OCI-LY7 (cell line): ENCODE measurements at regions not wholly inside any gene's neighbourhood (a gene's known extent, or its start where the extent isn't known, plus 50 kb on each side); places are given as distances from the start of the nearest gene placed in this dataset.

Experiments
- BruUV-seq: library from RNA; stranded (reverse); fragments of 400-500 nt; replicated peaks from 2 replicates; lab custom pipeline; 2021; lab: Mats Ljungman, UMichigan
- CTCF ChIA-PET: fragments of 300-600 bp; sonication (Branson Sonifier 250); formaldehyde crosslinking; loops from one replicate; lab custom pipeline; 2022; ENCODE audit warnings: antibody characterized with exemption; ENCODE audit not compliant: unreplicated experiment; lab: Charles Lee
- POLR2A ChIA-PET: fragments of 300-600 bp; sonication (Branson Sonifier 250); formaldehyde crosslinking; loops from one replicate; lab custom pipeline; 2022; ENCODE audit warnings: antibody characterized with exemption; lab: Charles Lee
- DNase-seq: peaks from one replicate; pipeline ENCODE4 v3.0.0-alpha.2; 2015; ENCODE audit warnings: low spot score
- H2AFZ ChIP-seq: fragments of 200-600 bp; sonication (generic), shearing (Covaris generic); 2 replicates; pipeline ENCODE4 v1.6.1; 2014; ENCODE audit warnings: mild to moderate bottlenecking, antibody characterized with exemption, low read length, moderate library complexity
- H3K27ac ChIP-seq: fragments of 200-600 bp; sonication (generic); 2 replicates; pipeline ENCODE4 v1.5.1; 2014; ENCODE audit warnings: mixed run types, low read depth, mild to moderate bottlenecking, moderate library complexity, low read length, inconsistent platforms; ENCODE audit not compliant: poor library complexity, severe bottlenecking
- H3K36me3 ChIP-seq: fragments of 200-600 bp; sonication (generic); 2 replicates; pipeline ENCODE4 v1.6.1; 2014; ENCODE audit warnings: mild to moderate bottlenecking, antibody characterized with exemption, low read length, moderate library complexity, mixed read lengths; ENCODE audit not compliant: insufficient read depth
- H3K4me1 ChIP-seq: fragments of 200-600 bp; sonication (generic); 2 replicates; pipeline ENCODE4 v1.5.1; 2014; ENCODE audit warnings: mild to moderate bottlenecking, low read length; ENCODE audit not compliant: insufficient read depth, poor library complexity, severe bottlenecking
- H3K4me2 ChIP-seq: fragments of 200-600 bp; sonication (generic); 2 replicates; pipeline ENCODE4 v1.6.1; 2014; ENCODE audit warnings: mild to moderate bottlenecking, low read length
- H3K4me3 ChIP-seq: fragments of 200-600 bp; sonication (generic); 2 replicates; pipeline ENCODE4 v1.5.1; 2014; ENCODE audit warnings: mild to moderate bottlenecking, low read depth, low read length; ENCODE audit not compliant: poor library complexity, severe bottlenecking
- H3K79me2 ChIP-seq: fragments of 200-600 bp; sonication (generic); 2 replicates; pipeline ENCODE4 v1.6.1; 2016; ENCODE audit warnings: low read depth, mild to moderate bottlenecking, low read length, moderate library complexity, mixed read lengths; ENCODE audit not compliant: insufficient read depth
- H3K9me2 ChIP-seq: fragments of 200-600 bp; sonication (generic); 2 replicates; pipeline ENCODE4 v1.6.1; 2016; ENCODE audit warnings: mild to moderate bottlenecking, low read length, mixed read lengths; ENCODE audit not compliant: insufficient read depth
- H3K9me3 ChIP-seq: fragments of 200-600 bp; sonication (generic); 2 replicates; pipeline ENCODE4 v1.6.1; 2014; ENCODE audit warnings: mild to moderate bottlenecking, mixed run types, low read length, mixed read lengths
- H4K20me1 ChIP-seq: fragments of 200-600 bp; sonication (generic); 2 replicates; pipeline ENCODE4 v1.6.1; 2014; ENCODE audit warnings: mild to moderate bottlenecking, antibody characterized with exemption, low read length, moderate library complexity, mixed read lengths; ENCODE audit not compliant: insufficient read depth
- CTCF ChIP-seq: fragments of 200-600 bp; sonication (generic); conservative IDR thresholded peaks from 2 replicates; pipeline ENCODE4 v1.5.1; 2014; ENCODE audit warnings: mild to moderate bottlenecking, antibody characterized with exemption, low read length, moderate library complexity, mixed read lengths
- EZH2phosphoT487 ChIP-seq: fragments of 200-600 bp; sonication (generic); IDR thresholded peaks from 2 replicates; pipeline ENCODE4 v1.6.1; 2018; ENCODE audit warnings: low read depth, borderline replicate concordance, mild to moderate bottlenecking, mixed run types, antibody characterized with exemption, low read length, moderate library complexity, mixed read lengths
- intact Hi-C: fragments of 100-400 bp; cut with micrococcal nuclease; formaldehyde crosslinking; loops from one replicate; pipeline ENCODE4 v1.10.0; 2022; ENCODE audit not compliant: unreplicated experiment

- no peak overlapping the region for H2AFZ ChIP-seq
- no peaks in the 10 kb centered on the region for H3K36me3 ChIP-seq
- TF ChIP-seq CTCF = no peak
- TF ChIP-seq EZH2phosphoT487 = no peak
- intact Hi-C loops = no loop called here
- H3K27ac ChIP-seq = no peak overlapping the region
- no peak overlapping the region for H3K4me2 ChIP-seq
- H3K9me3 ChIP-seq = no peaks in the 10 kb centered on the region
- CTCF ChIA-PET = no interaction called here
- no peaks in the 10 kb centered on the region for H3K9me2 ChIP-seq
- no peaks in the 10 kb centered on the region for H3K79me2 ChIP-seq
- no peak overlapping the region for H3K4me3 ChIP-seq
- POLR2A ChIA-PET = no interaction called here
- BruUV-seq = no TSS peak
- H4K20me1 ChIP-seq = no peaks in the 10 kb centered on the region
- no peak for DNase-seq
- no peaks in the 10 kb centered on the region for H3K4me1 ChIP-seq
Observed at GRCh38 chr1:229152311-229152710, 118.6 kb upstream of the RAB4A start.

GRCh38 chr1:229153955-229154548 lies 116.9 kb upstream of the RAB4A start:
- no TSS peak for BruUV-seq
- no peaks in the 10 kb centered on the region for H3K79me2 ChIP-seq
- no peak overlapping the region for H3K27ac ChIP-seq
- no peak for TF ChIP-seq EZH2phosphoT487
- no peak for TF ChIP-seq CTCF
- no peak overlapping the region for H3K4me3 ChIP-seq
- H2AFZ ChIP-seq = no peak overlapping the region
- no peaks in the 10 kb centered on the region for H4K20me1 ChIP-seq
- intact Hi-C loops = no loop called here
- DNase-seq = no peak
- ChIA-PET POLR2A (interaction anchor here (0.8 kb wide), 1 partner anchor 125 kb away, joined by 3 read pairs; no protein-coding TSS in a partner anchor), CTCF (no interaction called here)
- H3K36me3 ChIP-seq = no peaks in the 10 kb centered on the region
- H3K9me3 ChIP-seq = no peaks in the 10 kb centered on the region
- H3K4me2 ChIP-seq = no peak overlapping the region
- no peaks in the 10 kb centered on the region for H3K9me2 ChIP-seq
- H3K4me1 ChIP-seq = no peaks in the 10 kb centered on the region

- Histone ChIP-seq H3K9me2 (no peaks in the 10 kb centered on the region), H3K79me2 (no peaks in the 10 kb centered on the region), H4K20me1 (no peaks in the 10 kb centered on the region), H3K36me3 (no peaks in the 10 kb centered on the region), H3K4me3 (no peak overlapping the region), H3K27ac (no peak overlapping the region), H3K4me1 (no peaks in the 10 kb centered on the region), H3K4me2 (no peak overlapping the region), H2AFZ (no peak overlapping the region), H3K9me3 (no peaks in the 10 kb centered on the region)
- ChIA-PET CTCF (no interaction called here), POLR2A (no interaction called here)
- TF ChIP-seq CTCF (no peak), EZH2phosphoT487 (no peak)
- no TSS peak for BruUV-seq
- intact Hi-C loops = no loop called here
- no peak for DNase-seq
Observed at GRCh38 chr1:229154811-229155210, 116.1 kb upstream of the RAB4A start.
